Right lobe of liver (tissue), 4 donors: ENCODE measurements at regions not wholly inside any gene's neighbourhood (a gene's known extent, or its start where the extent isn't known, plus 50 kb on each side); places are given as distances from the start of the nearest gene placed in this dataset.

Experiments used
- CTCF ChIP-seq, 4 donors: fragments of 200-600 bp in 3 of 4; fragments of 450-650 bp in 1 of 4; IDR thresholded peaks; one replicate each; pipeline versions ENCODE4 v1.5.1 to v1.8.0; 2016 to 2022; ENCODE audit warnings: antibody characterized with exemption in 4 of 4, mild to moderate bottlenecking in 2 of 4
- POLR2A ChIP-seq: fragments of 450-650 bp; IDR thresholded peaks from one replicate; pipeline ENCODE4 v1.6.1; 2017; ENCODE audit warnings: antibody characterized with exemption, mild to moderate bottlenecking
- donor health status: DM: no; HTN: no; CAD: no.
- donor health status: DM: no; HTN: no; CAD: no.
- donor health status: DM: no; HTN: yes; CAD: no.

GRCh38 chr1:74937176-74937575, 197.0 kb upstream of the LHX8 start:
- TF ChIP-seq CTCF (IDR thresholded peaks at IDR 0.05) (no peak), POLR2A (no peak)
